H9 (cell line): ENCODE measurements at regions not wholly inside any gene's neighbourhood (a gene's known extent, or its start where the extent isn't known, plus 50 kb on each side); places are given as distances from the start of the nearest gene placed in this dataset.

Experiments
- DNase-seq: peaks from one replicate; pipeline ENCODE4 v3.0.0-alpha.2; 2017
- H2AFZ ChIP-seq: one replicate; pipeline ENCODE4 v1.6.1; 2013; ENCODE audit warnings: mild to moderate bottlenecking, low read length, control low read depth, moderate library complexity
- H2AK5ac ChIP-seq: 2 replicates; pipeline ENCODE4 v1.6.1; 2013; ENCODE audit warnings: low read length, control low read depth, mixed read lengths; ENCODE audit not compliant: insufficient read length
- H2BK120ac ChIP-seq: one replicate; pipeline ENCODE4 v1.6.1; 2013; ENCODE audit warnings: low read depth, mild to moderate bottlenecking, low read length, control low read depth, inconsistent platforms; ENCODE audit not compliant: poor library complexity, severe bottlenecking
- H2BK12ac ChIP-seq: 2 replicates; pipeline ENCODE4 v1.6.1; 2013; ENCODE audit warnings: low read length, control low read depth, mixed read lengths, low read depth; ENCODE audit not compliant: insufficient read length
- H2BK15ac ChIP-seq: 2 replicates; pipeline ENCODE4 v1.6.1; 2013; ENCODE audit warnings: low read depth, low read length, control low read depth
- H2BK20ac ChIP-seq: one replicate; pipeline ENCODE4 v1.6.1; 2013; ENCODE audit warnings: low read depth, mild to moderate bottlenecking, low read length, control low read depth, inconsistent platforms; ENCODE audit not compliant: poor library complexity, severe bottlenecking
- H2BK5ac ChIP-seq: 2 replicates; pipeline ENCODE4 v1.6.1; 2013; ENCODE audit warnings: low read length, control low read depth, mixed read lengths; ENCODE audit not compliant: insufficient read length
- H3K14ac ChIP-seq: 2 replicates; pipeline ENCODE4 v1.6.1; 2013; ENCODE audit warnings: low read length, control low read depth; ENCODE audit not compliant: insufficient read depth
- H3K18ac ChIP-seq: 2 replicates; pipeline ENCODE4 v1.6.1; 2013; ENCODE audit warnings: low read depth, mild to moderate bottlenecking, mixed read lengths, low read length, control low read depth; ENCODE audit not compliant: insufficient read length
- H3K23ac ChIP-seq: 2 replicates; pipeline ENCODE4 v1.6.1; 2013; ENCODE audit warnings: low read length, control low read depth, mixed read lengths, low read depth; ENCODE audit not compliant: insufficient read length
- H3K23me2 ChIP-seq: 2 replicates; pipeline ENCODE4 v1.6.1; 2013; ENCODE audit warnings: low read depth, mild to moderate bottlenecking, mixed read lengths, low read length, control low read depth; ENCODE audit not compliant: insufficient read length, poor library complexity, severe bottlenecking
- H3K27ac ChIP-seq: 2 replicates; pipeline ENCODE4 v1.5.1; 2013; ENCODE audit warnings: low read length, control low read depth, mixed read lengths, low read depth; ENCODE audit not compliant: insufficient read length
- H3K27me3 ChIP-seq: 2 replicates; pipeline ENCODE4 v1.6.1; 2013; ENCODE audit warnings: low read length, control low read depth, inconsistent platforms; ENCODE audit not compliant: insufficient read depth
- H3K4ac ChIP-seq: 2 replicates; pipeline ENCODE4 v1.6.1; 2013; ENCODE audit warnings: low read depth, mild to moderate bottlenecking, control low read depth, inconsistent platforms, low read length, moderate library complexity
- H3K4me1 ChIP-seq: 2 replicates; pipeline ENCODE4 v1.6.1; 2013; ENCODE audit warnings: low read length, control low read depth, inconsistent platforms; ENCODE audit not compliant: insufficient read depth
- H3K4me2 ChIP-seq: 2 replicates; pipeline ENCODE4 v1.6.1; 2013; ENCODE audit warnings: low read length, control low read depth, mixed read lengths; ENCODE audit not compliant: insufficient read length, insufficient read depth
- H3K56ac ChIP-seq: 2 replicates; pipeline ENCODE4 v1.6.1; 2013; ENCODE audit warnings: low read depth, mild to moderate bottlenecking, mixed read lengths, low read length, control low read depth; ENCODE audit not compliant: insufficient read length
- H3K79me1 ChIP-seq: 2 replicates; pipeline ENCODE4 v1.6.1; 2013; ENCODE audit warnings: low read depth, mild to moderate bottlenecking, moderate library complexity, low read length, control low read depth, inconsistent platforms; ENCODE audit not compliant: insufficient read depth, poor library complexity, severe bottlenecking
- H3K79me2 ChIP-seq: 2 replicates; pipeline ENCODE4 v1.6.1; 2013; ENCODE audit warnings: low read length, control low read depth, inconsistent platforms; ENCODE audit not compliant: insufficient read depth
- H3K9ac ChIP-seq: 2 replicates; pipeline ENCODE4 v1.6.1; 2013; ENCODE audit warnings: low read length, control low read depth, mixed read lengths; ENCODE audit not compliant: insufficient read length; ENCODE audit errors: extremely low read depth
- H3K9me3 ChIP-seq: one replicate; pipeline ENCODE4 v1.6.1; 2013; ENCODE audit warnings: low read depth, low read length, inconsistent platforms; ENCODE audit not compliant: control insufficient read depth
- H3T11ph ChIP-seq: one replicate; pipeline ENCODE4 v1.6.1; 2013; ENCODE audit warnings: mild to moderate bottlenecking, low read length, control low read depth, inconsistent platforms
- H4K20me1 ChIP-seq: one replicate; pipeline ENCODE4 v1.6.1; 2013; ENCODE audit not compliant: control insufficient read depth, insufficient read length, insufficient read depth
- H4K5ac ChIP-seq: 2 replicates; pipeline ENCODE4 v1.6.1; 2013; ENCODE audit warnings: low read depth, mild to moderate bottlenecking, mixed read lengths, low read length, control low read depth; ENCODE audit not compliant: insufficient read length
- H4K8ac ChIP-seq: replicated peaks from 2 replicates; pipeline ENCODE4 v1.6.1; 2013; ENCODE audit warnings: low read length, control low read depth, mixed read lengths, low read depth; ENCODE audit not compliant: insufficient read length
- H4K91ac ChIP-seq: 2 replicates; pipeline ENCODE4 v1.6.1; 2013; ENCODE audit warnings: low read depth, mild to moderate bottlenecking, moderate library complexity, mixed read lengths, low read length, control low read depth; ENCODE audit not compliant: insufficient read length
- H3K27ac Mint-ChIP-seq, 3 experiments: 2 replicates in 2 of 3; 3 replicates in 1 of 3; pipeline ENCODE4 v1.8.0; 2020 to 2021; ENCODE audit warnings: mixed read lengths in 3 of 3, mild to moderate bottlenecking in 1 of 3, moderate library complexity in 1 of 3
- H3K27me3 Mint-ChIP-seq: 2 replicates; pipeline ENCODE4 v1.8.0; 2021; ENCODE audit warnings: low read depth, mild to moderate bottlenecking, moderate library complexity, mixed read lengths
- H3K36me3 Mint-ChIP-seq, 3 experiments: 2 replicates in 2 of 3; 3 replicates in 1 of 3; pipeline ENCODE4 v1.8.0; 2020 to 2021; ENCODE audit warnings: low read depth in 3 of 3, mixed read lengths in 3 of 3; ENCODE audit not compliant: insufficient read depth in 1 of 3
- H3K4me1 Mint-ChIP-seq, 2 experiments: 2 replicates each; pipeline ENCODE4 v1.8.0; 2020; ENCODE audit warnings: mixed read lengths in 2 of 2
- H3K4me3 Mint-ChIP-seq, 2 experiments: 2 replicates in 1 of 2; 3 replicates in 1 of 2; pipeline ENCODE4 v1.8.0; 2020 to 2021; ENCODE audit warnings: mild to moderate bottlenecking in 2 of 2, mixed read lengths in 2 of 2, moderate library complexity in 1 of 2
- H3K9me3 Mint-ChIP-seq, 2 experiments: 2 replicates in 1 of 2; 3 replicates in 1 of 2; pipeline ENCODE4 v1.8.0; 2020; ENCODE audit warnings: mild to moderate bottlenecking in 2 of 2, mixed read lengths in 2 of 2, moderate library complexity in 1 of 2
- WGBS: extraction: QIAGEN DNeasy Blood & Tissue Kit; methylation state at CpG from one replicate; pipeline ENCODE4 v1.1.7; 2013; ENCODE audit warnings: missing lambda C conversion rate, low lambda C conversion rate, mixed read lengths; ENCODE audit not compliant: insufficient read length; ENCODE audit errors: extremely low coverage; 5-methylcytosine and 5-hydroxymethylcytosine counted together
- TF ChIP-seq, protein P1 (sequence below): fragments of 200-600 bp; sonication (generic); conservative IDR thresholded peaks from 3 replicates; pipeline ENCODE4 v1.8.0; 2021; ENCODE audit warnings: antibody characterized with exemption, mild to moderate bottlenecking

DNA sequence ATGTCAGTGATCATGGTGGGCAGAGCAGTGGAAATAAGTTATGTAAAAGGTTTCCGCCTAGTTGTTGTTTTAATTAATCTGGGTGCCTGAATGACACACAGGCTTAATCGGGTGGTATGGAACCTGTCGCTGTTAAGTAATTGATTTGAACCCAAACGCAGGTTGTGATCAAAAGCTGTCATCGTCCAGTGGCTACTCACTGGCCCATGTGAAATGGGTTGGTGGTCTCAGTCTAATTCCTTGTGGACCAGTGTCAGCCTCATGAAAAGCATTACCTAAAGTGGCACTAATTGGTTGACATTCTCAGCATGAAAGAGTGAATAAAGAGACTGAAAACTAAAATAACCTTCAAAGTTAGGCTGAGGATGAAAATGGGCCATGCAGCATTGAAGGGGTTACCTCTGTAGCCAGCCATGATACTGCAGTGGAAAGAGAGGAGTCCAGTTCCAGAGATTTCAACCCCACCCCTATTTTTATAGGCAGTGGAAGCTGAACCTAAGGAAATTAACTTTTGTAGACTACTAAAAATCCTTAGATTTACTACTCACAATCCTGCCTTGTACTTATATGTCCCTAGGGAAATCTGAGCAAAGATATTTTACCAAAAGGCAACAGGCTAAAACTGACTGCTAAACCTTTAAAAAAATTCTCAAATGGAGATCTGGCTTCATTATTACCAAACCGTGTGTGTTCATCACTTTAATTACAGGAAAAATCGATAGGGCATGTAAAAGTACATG, 251.7 kb upstream of the TENM3 start:
- H3K79me1 ChIP-seq: no peaks in the 10 kb centered on the region
- H2BK5ac ChIP-seq: no peak overlapping the region
- H2BK120ac ChIP-seq: no peak overlapping the region
- no peak overlapping the region for H3K18ac ChIP-seq
- no peak overlapping the region for H4K8ac ChIP-seq
- H3K4me2 ChIP-seq: no peak overlapping the region
- H3K14ac ChIP-seq: no peak overlapping the region
- H2BK20ac ChIP-seq: no peak overlapping the region
- no peaks in the 10 kb centered on the region for H3K79me2 ChIP-seq
- H3K23ac ChIP-seq: no peak overlapping the region
- TF ChIP-seq, protein P1, sequence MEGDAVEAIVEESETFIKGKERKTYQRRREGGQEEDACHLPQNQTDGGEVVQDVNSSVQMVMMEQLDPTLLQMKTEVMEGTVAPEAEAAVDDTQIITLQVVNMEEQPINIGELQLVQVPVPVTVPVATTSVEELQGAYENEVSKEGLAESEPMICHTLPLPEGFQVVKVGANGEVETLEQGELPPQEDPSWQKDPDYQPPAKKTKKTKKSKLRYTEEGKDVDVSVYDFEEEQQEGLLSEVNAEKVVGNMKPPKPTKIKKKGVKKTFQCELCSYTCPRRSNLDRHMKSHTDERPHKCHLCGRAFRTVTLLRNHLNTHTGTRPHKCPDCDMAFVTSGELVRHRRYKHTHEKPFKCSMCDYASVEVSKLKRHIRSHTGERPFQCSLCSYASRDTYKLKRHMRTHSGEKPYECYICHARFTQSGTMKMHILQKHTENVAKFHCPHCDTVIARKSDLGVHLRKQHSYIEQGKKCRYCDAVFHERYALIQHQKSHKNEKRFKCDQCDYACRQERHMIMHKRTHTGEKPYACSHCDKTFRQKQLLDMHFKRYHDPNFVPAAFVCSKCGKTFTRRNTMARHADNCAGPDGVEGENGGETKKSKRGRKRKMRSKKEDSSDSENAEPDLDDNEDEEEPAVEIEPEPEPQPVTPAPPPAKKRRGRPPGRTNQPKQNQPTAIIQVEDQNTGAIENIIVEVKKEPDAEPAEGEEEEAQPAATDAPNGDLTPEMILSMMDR: no peak
- no peak overlapping the region for H3K56ac ChIP-seq
- H2BK12ac ChIP-seq: no peak overlapping the region
- H3K9me3 ChIP-seq: no peaks in the 10 kb centered on the region
- H3K4ac ChIP-seq: no peak overlapping the region
- Mint-ChIP-seq H3K4me3 (no peak overlapping the region), H3K27ac (no peak overlapping the region), H3K4me1 (peaks cover 3 to 9% of the 10 kb centered on the region in 2 experiments; a peak in 1 of 4 replicates), H3K9me3 (no peaks in the 10 kb centered on the region), H3K36me3 (no peaks in the 10 kb centered on the region; a peak in 1 of 7 replicates), H3K27me3 (no peaks in the 10 kb centered on the region)
- no peaks in the 10 kb centered on the region for H3K23me2 ChIP-seq
- H4K91ac ChIP-seq: no peak overlapping the region
- H2BK15ac ChIP-seq: no peak overlapping the region
- H3K4me1 ChIP-seq: peaks cover 3% of the 10 kb centered on the region; the same call in 1 of the 2 replicates
- no peak overlapping the region for H3T11ph ChIP-seq
- no peak overlapping the region for H2AFZ ChIP-seq
- no peaks in the 10 kb centered on the region for H4K20me1 ChIP-seq
- H3K27me3 ChIP-seq: no peaks in the 10 kb centered on the region
- H4K5ac ChIP-seq: no peak overlapping the region
- H3K9ac ChIP-seq: no peak overlapping the region
- H2AK5ac ChIP-seq: no peak overlapping the region
- WGBS: no CpG with 5 or more reads among the region's 7 CpGs
- DNase-seq: no peak
- no peak overlapping the region for H3K27ac ChIP-seq
